Skeletal muscle cell (primary cell): ENCODE measurements at regions not wholly inside any gene's neighbourhood (a gene's known extent, or its start where the extent isn't known, plus 50 kb on each side); places are given as distances from the start of the nearest gene placed in this dataset.
"Not testable (repeated sequence)": the region's sequence is repeated elsewhere in the genome, so short reads cannot be mapped to it uniquely, and the experiment has no call there.

Experiments
- DNase-seq: peaks from one replicate; pipeline ENCODE4 v3.0.0-alpha.2; 2010; ENCODE audit warnings: low read depth
- H3K4me3 ChIP-seq: 2 replicates; pipeline ENCODE4 v1.5.1; 2011; ENCODE audit warnings: low read depth, mild to moderate bottlenecking, control low read depth, low read length, moderate library complexity

DNA sequence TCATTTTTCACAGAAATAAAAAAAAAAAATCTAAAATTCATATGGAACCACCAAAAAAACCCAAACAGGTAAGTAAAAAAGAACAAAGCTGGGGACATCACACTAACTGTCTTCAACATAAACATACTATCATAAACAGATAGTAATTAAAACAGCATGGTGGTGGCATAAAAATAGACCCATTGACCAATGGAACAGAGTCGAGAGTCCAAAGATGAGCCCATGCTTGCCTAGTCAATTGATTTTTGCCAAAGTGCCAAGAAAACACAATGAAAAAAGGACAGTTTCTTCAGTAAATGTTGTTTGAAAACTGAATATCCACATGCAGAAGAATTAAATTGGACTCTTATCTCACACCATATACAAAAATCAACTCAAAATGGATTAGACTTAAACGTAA, 513.2 kb upstream of the PHF14 start:
- no peak overlapping the region for H3K4me3 ChIP-seq
- no peak for DNase-seq

DNA sequence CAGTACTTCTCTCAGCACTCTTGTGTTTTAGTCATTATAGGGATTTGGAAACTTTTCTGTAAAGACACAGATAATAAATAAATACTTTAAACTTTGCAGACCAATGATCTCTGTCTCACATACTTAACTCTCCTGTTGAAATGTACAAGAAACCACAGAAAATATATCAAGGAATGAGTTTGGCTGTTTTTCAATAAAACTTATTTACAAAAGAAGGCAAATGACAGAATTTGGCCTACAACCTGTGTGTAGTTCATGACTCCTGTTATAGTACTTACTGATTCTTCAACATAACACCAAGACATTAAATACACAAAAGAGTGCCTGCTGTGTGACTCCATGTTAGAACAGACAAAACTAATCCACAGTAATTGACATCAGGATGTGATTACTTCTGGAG, 510.0 kb upstream of the PHF14 start:
- DNase-seq: no peak

DNA sequence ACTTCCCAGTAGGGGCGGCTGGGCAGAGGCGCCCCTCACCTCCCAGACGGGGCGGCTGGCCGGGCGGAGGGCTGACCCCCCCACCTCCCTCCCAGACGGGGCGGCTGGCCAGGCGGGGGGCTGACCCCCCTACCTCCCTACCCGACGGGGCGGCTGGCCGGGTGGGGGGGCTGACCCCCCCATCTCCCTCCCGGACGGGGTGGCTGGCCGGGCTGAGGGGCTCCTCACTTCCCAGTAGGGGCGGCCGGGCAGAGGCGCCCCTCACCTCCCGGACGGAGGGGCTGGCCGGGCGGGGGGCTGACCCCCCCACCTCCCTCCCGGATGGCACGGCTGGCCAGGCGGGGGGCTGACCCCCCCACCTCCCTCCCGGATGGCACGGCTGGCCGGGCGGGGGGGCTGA, 508.1 kb upstream of the PHF14 start:
- not testable (repeated sequence) for H3K4me3 ChIP-seq, DNase-seq

More for the DNA sequence above, 510.0 kb upstream of the PHF14 start:
- H3K4me3 ChIP-seq: no peak overlapping the region

DNA sequence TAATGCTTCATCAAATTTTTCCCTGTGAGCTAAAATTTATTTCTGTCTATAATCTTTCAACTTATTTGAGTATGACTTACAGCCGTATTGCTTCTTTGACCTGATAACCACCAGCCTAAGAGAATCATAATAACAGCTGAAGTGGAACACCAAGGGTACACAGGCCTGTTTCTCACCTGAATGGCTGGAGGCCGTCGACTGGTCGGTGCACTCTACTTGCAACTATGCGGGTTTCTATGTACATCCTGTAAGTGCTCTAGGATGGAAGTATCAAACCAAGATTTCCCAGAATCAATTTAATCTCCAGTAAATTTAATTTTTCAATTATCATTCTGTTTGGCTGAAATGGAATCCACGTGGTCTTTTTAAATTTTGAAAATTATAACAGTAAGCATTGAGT, 504.8 kb upstream of the PHF14 start:
- DNase-seq: no peak
- no peak overlapping the region for H3K4me3 ChIP-seq

DNA sequence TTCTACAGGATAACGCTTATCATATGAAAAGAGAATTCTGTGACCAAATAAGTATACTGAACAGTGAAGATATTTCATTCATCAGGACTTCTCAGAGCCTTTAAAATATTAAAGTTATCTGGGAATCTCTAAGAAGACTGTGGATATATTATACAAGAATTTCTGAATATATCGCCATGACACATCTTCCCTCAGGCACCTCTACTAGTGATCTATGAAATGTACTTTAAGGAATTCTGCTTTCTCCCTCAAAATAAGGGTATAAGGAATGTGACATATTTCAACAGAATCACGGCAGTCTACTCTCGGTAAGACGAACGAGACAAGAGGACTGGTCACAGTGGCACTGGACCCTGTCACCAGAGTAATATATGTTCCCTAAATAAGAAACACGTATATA, 504.2 kb upstream of the PHF14 start:
- DNase-seq: no peak

DNA sequence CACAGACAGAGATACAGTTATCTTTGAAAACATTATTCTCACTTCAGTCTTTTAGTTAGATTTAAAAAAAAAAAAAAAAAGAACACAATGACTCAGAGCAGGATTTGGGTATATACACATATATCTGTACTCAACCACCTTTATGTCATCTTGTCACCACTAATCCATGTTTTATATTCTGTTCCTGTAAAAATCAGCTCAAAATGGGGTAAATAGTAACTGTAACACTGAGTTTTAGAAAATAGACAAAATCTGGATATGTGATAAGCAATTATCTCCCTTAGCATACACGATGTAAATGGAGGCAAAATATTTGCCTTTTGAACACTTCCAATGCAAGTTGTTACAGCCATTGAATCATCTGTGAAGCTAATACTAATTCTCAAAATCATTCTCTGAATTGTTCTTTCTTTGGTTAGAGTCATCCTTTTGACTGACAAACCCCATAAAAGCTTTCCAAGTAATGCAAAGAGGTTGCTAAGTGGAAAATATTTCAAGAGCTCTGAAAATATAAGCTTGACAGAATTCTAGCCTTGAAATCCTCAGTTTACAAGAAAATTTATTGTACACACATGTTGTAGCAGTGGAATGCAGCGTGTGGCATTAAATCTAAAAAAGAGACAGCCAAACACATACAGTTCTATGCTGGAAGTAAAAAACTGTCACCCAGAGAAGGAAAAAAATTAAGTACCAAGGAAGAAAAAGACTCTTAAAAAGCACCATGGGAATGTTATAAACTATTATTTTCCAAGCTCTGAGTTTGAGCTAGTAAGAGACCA, 502.2 kb upstream of the PHF14 start:
- DNase-seq: no peak
- no peak overlapping the region for H3K4me3 ChIP-seq

More for the DNA sequence above, 504.2 kb upstream of the PHF14 start:
- H3K4me3 ChIP-seq: no peak overlapping the region

DNA sequence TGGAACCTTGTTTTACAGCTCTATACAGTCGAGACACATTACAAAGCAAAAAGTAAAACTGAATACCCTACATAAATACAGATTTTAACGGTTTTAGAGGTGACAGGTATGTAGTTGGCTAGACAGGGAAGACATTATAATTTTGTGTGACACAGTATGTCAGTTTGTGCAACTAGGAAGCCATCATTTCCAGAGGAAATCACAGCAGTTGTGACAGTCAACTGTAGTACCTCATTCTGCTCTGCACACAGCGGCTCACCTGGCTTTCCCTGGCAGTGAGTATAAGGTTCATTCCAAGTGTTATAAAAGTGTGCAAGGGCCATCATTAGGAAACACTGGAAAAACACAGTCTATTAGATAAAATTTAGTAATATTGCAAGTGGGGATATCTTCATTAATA, 501.6 kb upstream of the PHF14 start:
- H3K4me3 ChIP-seq: no peak overlapping the region
- no peak for DNase-seq

DNA sequence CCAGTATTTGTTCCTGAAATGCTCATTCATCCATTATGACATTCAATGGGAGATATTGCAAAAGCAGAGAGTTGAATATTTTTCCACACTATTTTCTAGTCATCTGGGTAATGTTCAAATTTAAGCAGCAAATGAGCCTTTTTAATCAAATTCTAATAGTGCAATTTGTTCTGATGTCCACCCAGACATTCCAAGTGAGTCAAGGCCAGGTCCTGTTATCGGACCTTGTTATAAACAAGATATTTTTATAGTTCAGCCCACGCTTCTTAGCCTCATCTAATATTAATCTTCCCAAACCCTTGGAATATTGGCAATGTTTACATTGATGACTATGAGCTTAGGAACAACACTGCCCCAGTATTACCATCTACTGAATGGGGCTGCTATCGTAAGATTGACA, 500.1 kb upstream of the PHF14 start:
- no peak for DNase-seq
- no peak overlapping the region for H3K4me3 ChIP-seq

DNA sequence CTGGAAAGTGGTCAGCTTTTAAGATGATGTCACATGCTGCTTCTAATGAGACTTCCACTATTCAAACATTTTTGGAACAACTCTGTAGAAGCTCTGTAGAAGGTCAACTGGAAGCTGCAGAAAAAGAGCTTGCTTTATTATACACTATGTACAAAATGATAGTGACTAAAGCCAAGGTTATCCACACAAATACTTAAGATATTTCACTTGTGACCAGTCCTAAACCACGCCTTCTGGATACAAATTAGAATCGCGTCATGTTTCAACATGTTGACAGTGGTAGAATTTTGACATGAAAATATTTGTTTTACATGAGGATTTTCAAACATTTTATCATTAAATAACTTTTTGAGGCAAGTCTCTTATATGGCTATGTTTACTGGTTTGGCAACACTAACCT, 499.6 kb upstream of the PHF14 start:
- no peak overlapping the region for H3K4me3 ChIP-seq
- DNase-seq: no peak

DNA sequence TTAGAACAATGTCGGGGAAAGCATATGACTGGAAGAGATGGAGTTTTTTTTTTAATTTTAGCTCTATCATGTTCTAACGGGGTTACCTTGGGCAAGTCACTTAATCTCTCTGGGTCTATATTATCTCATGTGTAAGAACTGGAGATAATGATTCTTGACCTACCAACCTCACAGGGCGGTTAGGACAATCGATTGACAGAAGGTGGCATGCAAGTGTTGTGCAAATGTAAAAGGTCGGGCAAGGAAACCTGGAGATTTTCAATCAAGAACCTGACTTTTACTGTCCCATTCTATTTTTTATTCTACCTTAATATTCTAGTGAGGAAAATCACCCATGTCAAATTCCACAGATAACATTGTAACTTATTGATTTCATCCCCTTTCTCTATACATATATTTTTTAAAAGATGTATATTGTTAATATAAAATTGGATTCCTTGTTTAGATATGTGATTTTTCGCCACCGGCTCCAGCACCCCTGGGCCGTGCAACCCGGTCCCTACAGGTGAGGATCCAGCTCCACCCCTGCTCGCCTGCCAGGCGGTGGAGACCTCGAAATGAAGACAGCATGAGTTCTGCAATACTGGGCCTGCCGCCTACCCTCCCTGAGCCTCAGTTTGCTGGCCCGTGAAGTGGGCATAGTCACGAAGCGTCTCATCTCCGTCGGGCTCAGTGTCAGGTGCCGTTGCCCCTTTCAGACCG, 497.6 kb upstream of the PHF14 start:
- no peak for DNase-seq
- H3K4me3 ChIP-seq: no peak overlapping the region

DNA sequence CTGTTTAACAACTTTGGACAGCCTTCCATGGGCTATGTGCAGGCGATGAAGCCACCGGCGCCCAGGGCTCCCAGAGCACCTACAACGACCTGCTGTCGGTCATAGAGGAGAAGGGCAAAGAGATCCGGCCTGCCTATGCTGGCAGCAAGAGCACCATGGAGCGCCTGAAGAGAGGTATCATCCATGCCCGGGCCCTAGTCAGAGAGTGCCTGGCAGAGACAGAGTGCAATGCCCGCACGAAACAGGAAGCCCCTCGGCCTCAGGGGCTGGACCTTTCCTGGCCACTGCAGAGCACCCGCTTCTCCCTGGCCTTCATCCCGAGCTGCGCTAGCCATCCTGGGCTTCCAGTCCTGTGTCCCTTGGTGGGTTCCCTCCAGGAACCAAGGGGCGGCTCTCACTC, 497.0 kb upstream of the PHF14 start:
- no peak overlapping the region for H3K4me3 ChIP-seq

DNA sequence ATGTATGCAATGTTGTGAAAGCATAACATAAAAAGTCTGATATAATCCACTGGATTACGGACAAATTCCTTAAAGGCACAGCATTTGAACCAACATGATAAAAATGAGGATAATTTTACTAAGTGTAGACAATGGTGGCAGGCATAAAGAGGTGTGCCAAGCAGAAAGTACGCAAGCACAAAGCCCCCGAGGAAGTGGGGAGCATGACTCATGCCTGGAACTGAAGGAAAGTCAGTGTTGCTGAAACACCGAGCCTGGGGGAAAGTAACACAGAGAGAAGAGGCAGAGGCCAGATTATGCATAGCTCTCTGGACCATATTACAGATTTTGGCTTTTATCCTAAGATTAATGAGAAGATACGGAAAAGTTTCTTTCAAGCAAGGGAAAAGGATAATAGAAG, 490.0 kb upstream of the PHF14 start:
- DNase-seq: no peak
- H3K4me3 ChIP-seq: no peak overlapping the region

More for the DNA sequence above, 497.0 kb upstream of the PHF14 start:
- DNase-seq: no peak

DNA sequence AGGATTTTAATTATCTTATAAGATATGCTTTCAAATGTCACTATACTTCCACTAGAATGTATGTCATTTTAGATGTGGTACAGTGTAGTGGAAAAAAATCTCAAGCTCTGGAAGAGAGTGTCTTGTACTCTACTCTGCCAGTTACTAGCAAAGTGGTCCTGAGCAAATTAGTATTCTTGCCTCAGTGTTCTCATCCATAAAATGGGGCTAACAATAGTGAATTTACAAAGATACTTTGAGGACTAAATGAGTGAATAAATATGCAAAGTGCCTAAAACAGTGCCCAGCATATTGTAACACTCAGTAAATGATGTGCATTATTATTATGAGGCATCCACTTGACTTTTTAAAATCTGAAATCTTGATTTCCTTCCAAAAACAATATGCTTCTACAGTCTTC, 488.9 kb upstream of the PHF14 start:
- H3K4me3 ChIP-seq: no peak overlapping the region
- no peak for DNase-seq

DNA sequence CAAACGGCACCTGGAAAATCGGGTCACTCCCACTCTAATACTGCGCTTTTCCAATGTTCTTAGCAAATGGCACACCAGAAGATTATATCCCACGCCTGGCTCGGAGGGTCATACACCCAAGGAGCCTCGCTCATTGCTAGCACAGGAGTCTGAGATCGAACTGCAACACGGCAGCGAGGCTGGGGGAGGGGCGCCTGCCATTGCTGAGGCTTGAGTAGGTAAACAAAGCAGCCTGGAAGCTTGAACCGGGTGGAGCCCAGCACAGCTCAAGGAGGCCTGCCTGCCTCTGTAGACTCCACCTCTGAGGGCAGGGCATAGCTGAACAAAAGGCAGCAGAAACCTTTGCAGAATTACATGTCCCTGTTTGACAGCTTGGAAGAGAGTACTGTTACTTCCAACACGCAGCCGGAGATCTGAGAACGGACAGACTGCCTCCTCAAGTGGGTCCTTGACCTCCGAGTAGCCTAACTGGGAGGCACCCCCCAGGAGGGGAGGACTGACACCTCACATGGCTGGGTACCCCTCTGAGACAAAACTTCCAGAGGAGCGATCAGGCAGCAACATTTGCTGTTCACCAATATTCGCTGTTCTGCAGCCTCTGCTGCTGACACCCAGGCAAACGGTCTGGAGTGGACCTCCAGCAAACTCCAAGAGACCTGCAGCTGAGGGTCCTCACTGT, 472.3 kb upstream of the PHF14 start:
- not testable (repeated sequence) for H3K4me3 ChIP-seq, DNase-seq

DNA sequence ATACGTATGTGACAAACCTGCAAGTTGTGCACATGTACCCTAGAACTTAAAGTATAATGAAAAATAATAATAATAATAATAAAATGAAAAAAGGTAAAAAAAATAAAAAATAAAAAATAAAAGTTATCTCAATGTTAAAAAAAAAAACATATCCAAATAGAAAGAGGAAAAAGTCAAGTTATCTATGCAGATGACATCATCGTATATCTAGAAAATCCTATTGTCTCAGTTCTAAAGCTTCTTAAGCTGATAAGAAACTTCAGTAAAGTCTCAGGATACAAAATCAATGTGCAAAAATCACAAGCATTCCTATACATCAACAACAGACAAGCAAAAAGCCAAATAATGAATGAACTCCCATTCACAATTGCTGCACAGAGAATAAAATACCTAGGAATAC, 466.6 kb upstream of the PHF14 start:
- no peak for DNase-seq
- H3K4me3 ChIP-seq: no peak overlapping the region

DNA sequence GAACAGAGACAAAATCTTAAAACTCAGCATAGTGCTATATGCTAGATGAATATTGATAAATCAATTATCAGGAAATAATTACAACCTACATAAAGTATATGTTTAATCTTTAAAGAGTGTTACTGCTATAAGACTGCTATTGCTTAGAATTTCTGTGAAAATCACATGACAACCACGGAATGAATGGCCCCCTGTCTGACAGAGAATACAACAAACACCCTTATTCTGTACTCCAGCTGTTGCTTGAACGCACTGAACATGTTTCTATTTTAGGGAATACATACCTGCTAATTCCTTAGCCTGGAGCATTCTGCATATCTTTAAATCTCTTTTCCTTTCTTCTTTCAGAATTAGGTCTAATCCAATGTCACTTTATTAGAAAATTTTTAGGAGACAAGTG, 452.4 kb upstream of the PHF14 start:
- DNase-seq: no peak
- no peak overlapping the region for H3K4me3 ChIP-seq

DNA sequence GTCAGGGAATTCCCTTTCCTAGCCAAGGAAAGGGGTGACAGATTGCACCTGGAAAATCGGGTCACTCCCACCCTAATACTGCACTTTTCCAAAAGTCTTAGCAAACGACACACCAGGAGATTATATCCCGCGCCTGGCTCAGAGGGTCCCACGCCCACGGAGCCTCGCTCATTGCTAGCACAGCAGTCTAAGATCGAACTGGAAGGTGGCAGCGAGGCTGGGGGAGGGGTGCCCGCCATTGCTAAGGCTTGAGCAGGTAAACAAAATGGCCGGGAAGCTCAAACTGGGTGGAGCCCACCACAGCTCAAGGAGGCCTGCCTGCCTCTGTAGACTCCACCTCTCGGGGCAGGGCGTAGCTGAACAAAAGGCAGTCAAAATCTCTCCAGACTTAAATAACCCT, 440.2 kb upstream of the PHF14 start:
- H3K4me3 ChIP-seq, DNase-seq: not testable (repeated sequence)

DNA sequence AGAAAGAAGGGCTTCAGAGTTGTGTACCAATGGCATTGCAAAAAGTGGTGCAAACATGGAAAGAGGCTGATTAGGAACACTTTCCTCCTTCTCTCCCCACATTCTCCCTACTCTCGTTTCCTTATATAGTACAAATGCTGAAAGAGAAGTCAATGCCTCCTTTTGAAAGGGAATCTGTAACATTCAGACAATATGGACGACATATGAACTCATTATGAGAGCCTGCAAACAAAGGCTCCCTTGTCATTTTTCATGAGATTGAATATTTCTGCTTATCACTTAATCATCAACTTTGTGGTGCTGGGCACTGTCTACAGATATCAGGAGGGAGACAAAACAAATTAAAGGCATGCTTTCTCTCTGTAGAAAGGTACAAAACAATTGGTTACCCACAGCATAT, 437.1 kb upstream of the PHF14 start:
- no peak for DNase-seq
- no peak overlapping the region for H3K4me3 ChIP-seq

DNA sequence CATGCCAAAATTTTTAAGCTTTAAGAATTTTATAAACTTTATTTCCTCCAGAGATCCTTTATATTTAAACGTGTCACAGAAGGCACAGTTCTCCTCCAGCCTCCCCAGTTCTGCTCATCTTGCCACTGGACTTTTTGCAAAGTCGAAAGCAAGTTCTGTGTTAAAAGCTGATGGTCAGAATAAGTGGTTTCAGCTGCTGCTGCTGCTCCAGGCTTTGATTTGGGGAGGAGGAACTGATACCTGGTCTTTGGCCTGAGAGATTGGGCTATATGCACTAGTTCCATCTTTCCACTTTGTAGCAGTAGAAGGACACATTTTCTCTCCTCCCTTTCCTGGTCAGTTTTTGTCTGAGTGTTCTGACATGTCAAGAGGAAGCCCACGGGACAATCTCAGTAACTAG, 435.9 kb upstream of the PHF14 start:
- DNase-seq: no peak
- H3K4me3 ChIP-seq: no peak overlapping the region

DNA sequence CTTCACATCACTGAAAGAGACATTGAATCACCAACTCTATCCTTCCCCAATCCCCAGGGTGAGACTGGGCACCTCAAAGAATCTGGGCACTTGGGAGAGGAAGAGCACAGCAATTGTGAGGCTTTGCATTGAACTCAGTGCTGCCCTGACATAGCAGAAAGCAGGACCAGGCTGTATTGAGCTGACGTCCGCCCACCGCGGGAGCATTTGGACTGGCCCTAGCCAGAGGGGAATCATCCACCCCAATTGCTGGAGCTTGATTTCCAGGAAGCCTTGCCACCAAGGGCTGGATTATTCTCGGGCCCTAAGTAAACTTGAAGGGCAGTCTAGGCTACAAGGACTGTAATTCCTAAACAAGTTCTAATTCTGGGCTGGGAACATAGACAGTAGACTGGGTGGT, 416.3 kb upstream of the PHF14 start:
- H3K4me3 ChIP-seq: no peak overlapping the region
- DNase-seq: no peak

DNA sequence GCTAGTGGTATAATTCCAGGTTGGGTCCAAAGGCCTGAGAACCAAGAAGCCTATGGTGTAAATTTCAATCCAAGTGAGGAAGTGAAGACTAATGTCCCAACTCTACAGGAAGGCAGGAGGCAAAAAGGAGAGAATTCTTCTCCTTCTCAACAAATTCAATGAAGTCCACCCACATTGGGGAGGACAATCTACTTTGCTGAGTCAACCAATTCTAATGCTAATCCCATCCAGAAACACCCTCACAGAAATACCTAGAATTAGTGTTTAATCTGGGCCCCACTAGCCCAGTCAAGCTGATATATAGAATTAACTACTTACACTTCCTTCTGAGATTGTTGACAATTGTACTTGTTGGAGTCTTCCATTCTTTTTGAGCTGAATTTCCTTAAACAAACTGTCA, 413.2 kb upstream of the PHF14 start:
- no peak for DNase-seq
- no peak overlapping the region for H3K4me3 ChIP-seq
